ENCODE measurements at regions not wholly inside any gene's neighbourhood (a gene's known extent, or its start where the extent isn't known, plus 50 kb on each side); places are given as distances from the start of the nearest gene placed in this dataset.
A peak's percentile ranks its signal among the peaks of the same experiment; 100 is the strongest.
"Not testable (repeated sequence)": the region's sequence is repeated elsewhere in the genome, so short reads cannot be mapped to it uniquely, and the experiment has no call there.

DNA sequence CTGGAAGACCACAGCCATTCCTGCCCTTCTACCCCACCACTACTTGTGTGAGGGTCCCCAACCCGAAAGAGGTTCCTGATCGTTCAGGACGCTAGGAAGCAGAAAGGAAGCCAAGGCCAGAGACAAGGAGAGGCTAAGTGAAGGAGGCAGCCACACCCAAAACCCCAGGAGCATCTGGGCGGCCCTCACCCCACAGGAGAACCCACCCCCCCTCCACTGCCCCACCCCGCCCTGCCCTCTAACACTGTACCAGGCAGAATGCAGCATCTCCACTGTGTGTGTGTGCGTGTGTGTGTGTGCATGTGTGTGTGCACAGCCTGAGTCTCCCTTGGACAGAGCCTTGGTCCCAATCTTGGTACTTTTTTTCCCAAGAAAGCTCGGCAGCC is 207.5 kb upstream of the HAAO start:
- 89 to 94% methylated on average over 4 to 6 of the region's 7 CpGs for WGBS, 2 donors

GRCh38 chr2:42999391-42999841 is 207.0 kb upstream of the HAAO start:
- 78 to 87% methylated on average over 5 of the region's 5 CpGs for WGBS, 2 donors
- no peaks in the 10 kb centered on the region for H3K9me3 ChIP-seq
- H3K36me3 ChIP-seq (replicated peaks in 1 of 2; ENCODE audit: insufficient read depth in 1 of 2, low read depth in 2 of 2) = no peaks in the 10 kb centered on the region
- DNase-seq = peak in 1 of 4 donors; percentile 6
- H3K27ac ChIP-seq = peak overlapping the region in 1 of 4 donors; percentile 40
- H3K27me3 ChIP-seq = no peaks in the 10 kb centered on the region
- TF ChIP-seq, protein P1, sequence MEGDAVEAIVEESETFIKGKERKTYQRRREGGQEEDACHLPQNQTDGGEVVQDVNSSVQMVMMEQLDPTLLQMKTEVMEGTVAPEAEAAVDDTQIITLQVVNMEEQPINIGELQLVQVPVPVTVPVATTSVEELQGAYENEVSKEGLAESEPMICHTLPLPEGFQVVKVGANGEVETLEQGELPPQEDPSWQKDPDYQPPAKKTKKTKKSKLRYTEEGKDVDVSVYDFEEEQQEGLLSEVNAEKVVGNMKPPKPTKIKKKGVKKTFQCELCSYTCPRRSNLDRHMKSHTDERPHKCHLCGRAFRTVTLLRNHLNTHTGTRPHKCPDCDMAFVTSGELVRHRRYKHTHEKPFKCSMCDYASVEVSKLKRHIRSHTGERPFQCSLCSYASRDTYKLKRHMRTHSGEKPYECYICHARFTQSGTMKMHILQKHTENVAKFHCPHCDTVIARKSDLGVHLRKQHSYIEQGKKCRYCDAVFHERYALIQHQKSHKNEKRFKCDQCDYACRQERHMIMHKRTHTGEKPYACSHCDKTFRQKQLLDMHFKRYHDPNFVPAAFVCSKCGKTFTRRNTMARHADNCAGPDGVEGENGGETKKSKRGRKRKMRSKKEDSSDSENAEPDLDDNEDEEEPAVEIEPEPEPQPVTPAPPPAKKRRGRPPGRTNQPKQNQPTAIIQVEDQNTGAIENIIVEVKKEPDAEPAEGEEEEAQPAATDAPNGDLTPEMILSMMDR (IDR thresholded peaks at IDR 0.05) = no peak
- TF ChIP-seq POLR2A (IDR thresholded peaks at IDR 0.05) = no peak
- H3K4me1 ChIP-seq = peaks cover 32% of the 10 kb centered on the region
- no peak overlapping the region for H3K4me3 ChIP-seq
- no peak for ATAC-seq
- intact Hi-C loops (cut with DNase I) = no loop called here

More for the DNA sequence above, 207.5 kb upstream of the HAAO start:
- ATAC-seq = no peak
- intact Hi-C loops (cut with DNase I) = no loop called here
- H3K9me3 ChIP-seq = no peaks in the 10 kb centered on the region
- TF ChIP-seq POLR2A (IDR thresholded peaks at IDR 0.05) = no peak
- TF ChIP-seq, protein P1 (IDR thresholded peaks at IDR 0.05) = no peak
- no peaks in the 10 kb centered on the region for H3K36me3 ChIP-seq (replicated peaks in 1 of 2; ENCODE audit: insufficient read depth in 1 of 2, low read depth in 2 of 2)
- H3K4me1 ChIP-seq = peaks cover 37% of the 10 kb centered on the region
- no peak overlapping the region for H3K4me3 ChIP-seq
- DNase-seq = peak in 1 of 4 donors; percentile 5
- H3K27ac ChIP-seq = peak overlapping the region in 2 of 4 donors; percentile 40 to 49
- no peaks in the 10 kb centered on the region for H3K27me3 ChIP-seq

GRCh38 chr2:42998721-42999120 is 206.3 kb upstream of the HAAO start:
- DNase-seq (no peak), ATAC-seq (no peak)
- no peak for TF ChIP-seq POLR2A (IDR thresholded peaks at IDR 0.05)
- TF ChIP-seq, protein P1 (IDR thresholded peaks at IDR 0.05) = no peak
- WGBS, 2 donors = 95 to 96% methylated on average over 10 of the region's 10 CpGs
- Histone ChIP-seq H3K9me3 (no peaks in the 10 kb centered on the region), H3K4me3 (no peak overlapping the region), H3K27me3 (no peaks in the 10 kb centered on the region), H3K27ac (no peak overlapping the region), H3K36me3 (replicated peaks in 1 of 2; ENCODE audit: insufficient read depth in 1 of 2, low read depth in 2 of 2) (no peaks in the 10 kb centered on the region), H3K4me1 (peaks cover 25% of the 10 kb centered on the region)
- intact Hi-C loops (cut with DNase I) = no loop called here

- intact Hi-C loops (cut with DNase I) = no loop called here
- ATAC-seq (no peak), DNase-seq (no peak)
- TF ChIP-seq POLR2A (IDR thresholded peaks at IDR 0.05) = no peak
- TF ChIP-seq, protein P1 (IDR thresholded peaks at IDR 0.05) = no peak
- no peak overlapping the region for H3K4me3 ChIP-seq
- peaks cover 17% of the 10 kb centered on the region for H3K4me1 ChIP-seq
- H3K27me3 ChIP-seq = no peaks in the 10 kb centered on the region
- H3K36me3 ChIP-seq (replicated peaks in 1 of 2; ENCODE audit: insufficient read depth in 1 of 2, low read depth in 2 of 2) = no peaks in the 10 kb centered on the region
- 85 to 97% methylated on average over 4 of the region's 4 CpGs for WGBS, 2 donors
- no peaks in the 10 kb centered on the region for H3K9me3 ChIP-seq
- H3K27ac ChIP-seq = no peak overlapping the region
Observed at GRCh38 chr2:42996528-42996927, 204.1 kb upstream of the HAAO start.

DNA sequence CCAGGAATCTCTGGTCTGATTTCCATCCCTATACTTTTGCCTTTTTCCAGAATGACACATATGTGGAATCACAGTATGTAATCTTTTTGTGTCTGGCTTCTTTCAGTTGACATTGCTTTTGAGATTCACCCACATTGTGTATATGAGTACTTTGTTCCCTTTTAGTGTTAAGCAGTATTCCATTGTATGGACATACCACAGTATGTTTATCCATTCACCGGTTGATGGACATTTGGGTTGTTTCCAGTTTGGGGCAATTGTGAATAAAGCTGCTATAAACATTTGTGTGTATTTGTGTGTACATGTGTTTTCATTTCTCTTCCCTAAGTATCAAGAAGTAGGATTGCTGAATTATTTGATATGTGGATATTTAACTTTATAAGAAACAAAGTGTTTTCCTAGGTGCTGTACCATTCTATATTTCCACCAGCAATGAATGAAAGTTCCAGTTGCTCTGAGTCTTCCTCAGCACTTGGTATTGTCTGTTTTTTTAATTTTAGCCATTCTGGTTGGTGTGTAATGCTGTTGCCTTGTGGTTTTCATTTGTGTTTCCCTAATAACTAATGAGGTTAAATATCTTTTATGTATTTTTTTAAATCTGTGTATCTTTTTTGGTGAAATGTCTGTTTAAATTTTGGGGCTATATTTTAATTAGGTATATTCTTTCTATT is 203.5 kb upstream of the HAAO start:
- Histone ChIP-seq H3K4me1 (peaks cover 16% of the 10 kb centered on the region), H3K27ac (no peak overlapping the region), H3K4me3 (no peak overlapping the region), H3K36me3 (replicated peaks in 1 of 2; ENCODE audit: insufficient read depth in 1 of 2, low read depth in 2 of 2) (no peaks in the 10 kb centered on the region), H3K27me3 (no peaks in the 10 kb centered on the region), H3K9me3 (no peaks in the 10 kb centered on the region)
- no peak for DNase-seq
- 97 to 100% methylated on average over 1 of the region's 1 CpG for WGBS, 2 donors
- TF ChIP-seq, protein P1 (IDR thresholded peaks at IDR 0.05) = no peak
- TF ChIP-seq POLR2A (IDR thresholded peaks at IDR 0.05) = no peak
- no peak for ATAC-seq
- intact Hi-C loops (cut with DNase I) = no loop called here

GRCh38 chr2:42989283-42990081 is 197.1 kb upstream of the HAAO start:
- 84 to 92% methylated on average over 17 to 23 of the region's 37 CpGs for WGBS, 2 donors
- H3K27ac ChIP-seq; ATAC-seq; H3K4me3 ChIP-seq; H3K9me3 ChIP-seq; H3K36me3 ChIP-seq (replicated peaks in 1 of 2; ENCODE audit: insufficient read depth in 1 of 2, low read depth in 2 of 2); H3K27me3 ChIP-seq; intact Hi-C loops (cut with DNase I): not testable (repeated sequence)
- DNase-seq = peak in 1 of 4 donors; percentile 9
- peaks cover 35% of the 10 kb centered on the region for H3K4me1 ChIP-seq

- intact Hi-C loops (cut with DNase I); H3K27me3 ChIP-seq; H3K36me3 ChIP-seq (replicated peaks in 1 of 2; ENCODE audit: insufficient read depth in 1 of 2, low read depth in 2 of 2); ATAC-seq; H3K9me3 ChIP-seq; H3K4me3 ChIP-seq: not testable (repeated sequence)
- peak in 3 of 4 donors; percentile 1 to 25 (median 9) for DNase-seq
- Histone ChIP-seq H3K4me1 (peaks cover 41% of the 10 kb centered on the region), H3K27ac (peak overlapping the region in 3 of 4 donors; percentile 3 to 77 (median 56))
- WGBS, 2 donors = 18 to 36% methylated on average over 4 of the region's 4 CpGs
Observed at GRCh38 chr2:42988055-42988454, 195.7 kb upstream of the HAAO start.

All from body of pancreas (tissue), 4 donors.